ENCODE measurements at regions not wholly inside any gene's neighbourhood (a gene's known extent, or its start where the extent isn't known, plus 50 kb on each side); places are given as distances from the start of the nearest gene placed in this dataset.

- TF ChIP-seq, protein P1, sequence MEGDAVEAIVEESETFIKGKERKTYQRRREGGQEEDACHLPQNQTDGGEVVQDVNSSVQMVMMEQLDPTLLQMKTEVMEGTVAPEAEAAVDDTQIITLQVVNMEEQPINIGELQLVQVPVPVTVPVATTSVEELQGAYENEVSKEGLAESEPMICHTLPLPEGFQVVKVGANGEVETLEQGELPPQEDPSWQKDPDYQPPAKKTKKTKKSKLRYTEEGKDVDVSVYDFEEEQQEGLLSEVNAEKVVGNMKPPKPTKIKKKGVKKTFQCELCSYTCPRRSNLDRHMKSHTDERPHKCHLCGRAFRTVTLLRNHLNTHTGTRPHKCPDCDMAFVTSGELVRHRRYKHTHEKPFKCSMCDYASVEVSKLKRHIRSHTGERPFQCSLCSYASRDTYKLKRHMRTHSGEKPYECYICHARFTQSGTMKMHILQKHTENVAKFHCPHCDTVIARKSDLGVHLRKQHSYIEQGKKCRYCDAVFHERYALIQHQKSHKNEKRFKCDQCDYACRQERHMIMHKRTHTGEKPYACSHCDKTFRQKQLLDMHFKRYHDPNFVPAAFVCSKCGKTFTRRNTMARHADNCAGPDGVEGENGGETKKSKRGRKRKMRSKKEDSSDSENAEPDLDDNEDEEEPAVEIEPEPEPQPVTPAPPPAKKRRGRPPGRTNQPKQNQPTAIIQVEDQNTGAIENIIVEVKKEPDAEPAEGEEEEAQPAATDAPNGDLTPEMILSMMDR (conservative IDR thresholded peaks at IDR 0.05; ENCODE audit: low read depth, low read length) = no peak
- no peak for TF ChIP-seq EZH2 (IDR thresholded peaks at IDR 0.05; ENCODE audit: low read length, unreplicated experiment)
- no peak for TF ChIP-seq EZH2phosphoT487 (IDR thresholded peaks at IDR 0.05; ENCODE audit: borderline replicate concordance, low read length)
Observed at GRCh38 chr17:77033892-77034404, 106.8 kb upstream of the SEC14L1 start.

Measured in PC-3 (cell line).